ENCODE measurements at regions not wholly inside any gene's neighbourhood (a gene's known extent, or its start where the extent isn't known, plus 50 kb on each side); places are given as distances from the start of the nearest gene placed in this dataset.

- no peak for TF ChIP-seq POLR2A (IDR thresholded peaks at IDR 0.05)
- TF ChIP-seq CTCF (IDR thresholded peaks at IDR 0.05 in 4 of 5, conservative IDR thresholded peaks at IDR 0.05 in 1 of 5), result no peak
Measured at GRCh38 chr12:115473257-115473956, 789.4 kb upstream of the TBX3 start.

Data from gastrocnemius medialis (tissue), 4 donors.